ENCODE measurements at regions not wholly inside any gene's neighbourhood (a gene's known extent, or its start where the extent isn't known, plus 50 kb on each side); places are given as distances from the start of the nearest gene placed in this dataset.

- TF ChIP-seq ZNF609 (CRISPR knock-in tag; IDR thresholded peaks at IDR 0.05; ENCODE audit: borderline replicate concordance): peak; percentile 75
- TF ChIP-seq ZNF772 (CRISPR knock-in tag; IDR thresholded peaks at IDR 0.05): peak; percentile 40; the same call in 1 of the 2 replicates
- TF ChIP-seq XRCC5 (optimal IDR thresholded peaks at IDR 0.05; ENCODE audit: low read length): peak; percentile 13
- no peak for TF ChIP-seq RBM39 (IDR thresholded peaks at IDR 0.05; ENCODE audit: low read depth, low read length, poor library complexity, severe bottlenecking)
- peak; percentile 49; the same call in 1 of the 2 replicates for TF ChIP-seq POGK (CRISPR knock-in tag; conservative IDR thresholded peaks at IDR 0.05)
- no peak for TF ChIP-seq SIN3A (IDR thresholded peaks at IDR 0.05; ENCODE audit: borderline replicate concordance, low read depth, low read length)
- no peak for TF ChIP-seq MTF1 (CRISPR knock-in tag; IDR thresholded peaks at IDR 0.05)
- TF ChIP-seq CEBPZ (IDR thresholded peaks at IDR 0.05; ENCODE audit: low read length): no peak
- TF ChIP-seq HMG20A (CRISPR knock-in tag; IDR thresholded peaks at IDR 0.05; ENCODE audit: borderline replicate concordance): peak; percentile 61; the same call in 1 of the 2 replicates
- TF ChIP-seq TCF7L2 (IDR thresholded peaks at IDR 0.05; ENCODE audit: low read depth, low read length): no peak
- TF ChIP-seq RORA (CRISPR knock-in tag; IDR thresholded peaks at IDR 0.05): no peak
- no peak for TF ChIP-seq JDP2 (CRISPR knock-in tag; IDR thresholded peaks at IDR 0.05; ENCODE audit: borderline replicate concordance)
- no peak for TF ChIP-seq BRF2 (CRISPR knock-in tag; IDR thresholded peaks at IDR 0.05)
- peak; percentile 19; the same call in 1 of the 2 replicates for TF ChIP-seq ZNF124 (CRISPR knock-in tag; IDR thresholded peaks at IDR 0.05)
- no peak for TF ChIP-seq GABPA (IDR thresholded peaks at IDR 0.05; ENCODE audit: low read depth, low read length)
- TF ChIP-seq GABPA (CRISPR knock-in tag; IDR thresholded peaks at IDR 0.05; ENCODE audit: low read depth): no peak
- TF ChIP-seq RBAK (CRISPR knock-in tag; IDR thresholded peaks at IDR 0.05): peak; percentile 93
- TF ChIP-seq KDM5B (CRISPR knock-in tag; IDR thresholded peaks at IDR 0.05; ENCODE audit: borderline replicate concordance): peak; percentile 19; the same call in 1 of the 2 replicates
These were observed 194.2 kb downstream of the INHBB start (continued) for GRCh38 chr2:120539937-120540718.
